HG02970 (cell line): ENCODE measurements at regions not wholly inside any gene's neighbourhood (a gene's known extent, or its start where the extent isn't known, plus 50 kb on each side); places are given as distances from the start of the nearest gene placed in this dataset.

Experiments
- ATAC-seq: cut with Tn5 transposase; IDR thresholded peaks from one replicate; pipeline ENCODE4 v1.9.1; 2021; ENCODE audit warnings: mild to moderate bottlenecking, moderate library complexity, moderate number of reproducible peaks; ENCODE audit not compliant: unreplicated experiment, low FRiP score

DNA sequence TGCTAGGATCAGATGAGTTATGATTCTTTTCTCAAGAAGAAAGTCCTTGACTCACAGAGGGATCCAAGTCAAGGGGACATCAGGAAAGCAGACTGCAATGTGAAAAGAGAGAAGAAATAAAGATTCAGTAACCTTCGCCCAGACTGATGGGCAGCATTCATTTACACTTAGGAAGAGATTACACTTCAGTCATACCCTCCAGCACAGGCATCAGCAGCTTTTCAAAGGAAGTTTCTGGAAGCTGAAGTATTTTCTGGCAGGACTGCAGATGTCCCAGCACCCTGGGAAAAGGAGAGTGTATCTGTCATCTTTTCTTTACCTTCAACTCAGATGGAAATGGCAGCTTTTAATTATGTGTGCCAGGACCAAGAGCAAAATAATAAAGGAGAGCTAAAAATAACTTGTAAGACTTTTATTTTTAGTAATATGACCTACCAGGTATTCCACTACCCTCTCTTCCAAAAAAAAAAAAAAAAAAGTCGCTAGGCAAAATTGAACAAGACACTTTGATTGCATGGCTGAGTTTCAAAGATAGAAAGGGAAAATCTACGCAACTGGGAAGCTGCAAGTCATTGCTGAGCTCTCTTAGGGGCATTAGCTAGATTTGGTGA, 712.1 kb downstream of the EPM2A start:
- no peak for ATAC-seq

DNA sequence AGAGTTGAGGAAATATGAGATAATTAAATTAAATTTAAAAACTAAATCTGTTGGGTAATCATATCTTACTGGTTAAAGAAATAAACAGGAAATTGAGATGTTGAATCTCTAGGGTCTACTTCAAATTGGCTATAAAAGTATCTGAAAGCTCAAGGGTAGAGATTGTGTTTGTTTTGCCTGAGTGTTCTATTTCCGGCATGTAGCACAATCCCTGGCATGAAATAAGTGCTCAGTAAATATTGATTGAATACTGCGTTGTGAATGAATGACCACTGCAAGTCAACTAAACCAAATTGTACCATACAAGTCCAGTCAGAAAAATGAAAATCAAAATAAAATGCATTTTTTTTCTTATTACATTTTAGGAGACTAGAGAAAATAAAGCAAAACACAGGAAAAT, 709.8 kb downstream of the EPM2A start:
- no peak for ATAC-seq

DNA sequence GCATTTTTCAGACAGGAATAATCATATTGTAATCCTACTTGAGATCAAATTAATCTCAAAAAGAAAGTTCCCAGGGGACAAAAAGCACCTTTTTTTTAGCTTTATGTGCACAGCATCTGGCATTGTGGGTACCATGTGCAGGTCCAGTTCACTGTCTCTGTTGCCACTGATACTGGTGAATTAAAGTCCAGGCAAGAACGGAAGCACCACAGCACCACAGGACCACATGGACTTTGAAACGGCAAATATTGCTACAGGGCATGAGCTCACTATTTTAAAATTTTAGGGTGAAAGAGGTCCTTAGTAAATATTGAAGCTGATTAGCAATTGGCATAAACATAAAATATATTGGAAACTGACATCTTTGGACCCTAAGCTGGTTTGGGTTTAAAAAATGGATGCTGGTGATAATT, 709.0 kb downstream of the EPM2A start:
- no peak for ATAC-seq

DNA sequence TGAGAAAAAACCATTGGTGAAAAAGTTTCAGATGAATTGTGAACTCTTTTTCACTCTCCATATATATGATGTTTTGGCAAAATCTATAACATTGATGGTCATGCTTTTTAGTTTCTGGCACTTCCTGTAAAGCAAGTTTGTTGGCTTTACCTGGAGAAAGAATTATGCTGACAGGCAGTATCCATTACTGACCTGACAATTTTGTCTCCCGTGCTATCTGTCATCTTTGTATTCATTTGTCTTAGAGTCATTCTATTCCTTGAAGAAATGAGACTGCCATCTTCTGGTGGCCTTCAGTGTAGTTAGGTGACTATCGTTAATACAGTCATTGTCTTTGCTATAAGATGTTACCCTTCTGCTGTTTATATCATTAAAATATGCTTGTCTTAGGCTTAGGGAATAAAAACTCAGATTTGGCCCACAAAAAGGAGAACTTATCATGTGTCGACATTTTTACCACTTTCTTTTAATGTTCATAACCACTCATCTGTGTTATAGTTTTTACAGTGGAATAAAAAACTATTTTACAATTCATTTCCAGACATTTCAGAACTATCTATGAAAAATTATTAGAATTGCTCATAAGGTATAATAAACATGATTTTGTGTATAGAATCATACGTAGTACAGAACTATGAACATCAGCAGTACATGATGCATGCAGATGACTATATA, 707.0 kb downstream of the EPM2A start:
- ATAC-seq, result peak; percentile 69

GRCh38 chr6:145031001-145031400, 704.3 kb downstream of the EPM2A start:
- ATAC-seq, result no peak

DNA sequence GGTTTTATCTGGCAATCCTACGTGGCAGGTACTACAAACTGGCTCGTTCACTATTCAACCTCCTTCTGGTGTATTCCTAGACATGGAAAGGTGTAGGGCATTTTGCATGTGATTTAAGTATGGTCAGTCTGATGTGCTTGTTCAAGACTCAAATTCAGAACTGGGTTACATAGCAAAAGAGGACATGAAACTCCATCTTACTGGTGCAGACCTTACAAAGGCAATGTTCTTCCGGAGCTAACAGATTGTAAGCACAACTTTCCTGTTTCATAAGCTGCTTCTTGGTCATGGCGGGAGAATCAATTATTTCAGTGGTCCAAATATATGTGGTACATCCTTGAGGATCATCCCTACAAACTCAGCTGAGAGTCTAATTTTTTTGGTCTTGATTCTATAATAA, 703.4 kb downstream of the EPM2A start:
- ATAC-seq, result no peak

DNA sequence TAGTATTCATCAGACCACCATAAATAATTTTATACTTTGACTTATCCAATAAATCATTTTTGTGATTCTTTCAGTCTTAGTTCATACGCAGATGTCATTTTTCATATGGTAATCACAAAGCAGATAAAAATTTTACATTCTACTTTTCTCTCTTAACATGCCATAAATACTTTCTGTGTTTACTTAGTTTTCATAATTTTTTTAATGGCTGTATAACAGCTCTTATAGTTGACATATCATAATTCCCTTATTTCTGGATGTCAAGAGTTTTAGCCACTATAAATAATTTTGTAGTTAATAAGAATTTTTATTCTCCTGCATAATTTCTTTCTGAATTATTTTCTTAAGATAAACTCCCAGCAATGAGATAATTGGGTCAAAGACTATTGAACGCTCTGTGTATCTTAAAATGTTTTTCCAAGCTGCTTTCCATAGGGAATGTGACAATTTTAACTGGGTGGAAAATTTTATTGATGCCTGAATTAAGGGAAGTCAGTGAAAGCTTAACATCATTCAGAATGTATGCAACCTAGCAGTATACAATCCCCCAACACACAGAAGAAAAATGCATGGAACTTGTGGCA, 702.7 kb downstream of the EPM2A start:
- no peak for ATAC-seq

DNA sequence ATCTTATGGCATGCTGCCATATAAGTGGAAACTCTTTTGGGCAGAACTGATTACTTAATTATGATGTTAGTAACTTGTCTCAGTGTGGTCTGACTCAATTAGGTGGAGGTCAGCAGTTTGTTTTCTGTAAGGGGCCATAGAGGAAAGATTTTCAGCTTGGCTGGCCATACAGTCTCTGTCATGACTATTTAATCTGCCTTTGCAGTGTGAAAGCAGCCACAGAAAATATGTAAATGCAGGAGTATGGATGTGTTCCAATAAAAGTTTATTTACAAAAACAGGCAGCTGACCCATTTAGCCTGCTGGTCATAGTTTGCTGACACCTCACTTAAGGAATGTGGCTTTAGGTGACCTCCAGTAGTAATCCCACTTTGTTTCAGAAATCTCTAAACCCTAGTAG, 700.7 kb downstream of the EPM2A start:
- no peak for ATAC-seq

DNA sequence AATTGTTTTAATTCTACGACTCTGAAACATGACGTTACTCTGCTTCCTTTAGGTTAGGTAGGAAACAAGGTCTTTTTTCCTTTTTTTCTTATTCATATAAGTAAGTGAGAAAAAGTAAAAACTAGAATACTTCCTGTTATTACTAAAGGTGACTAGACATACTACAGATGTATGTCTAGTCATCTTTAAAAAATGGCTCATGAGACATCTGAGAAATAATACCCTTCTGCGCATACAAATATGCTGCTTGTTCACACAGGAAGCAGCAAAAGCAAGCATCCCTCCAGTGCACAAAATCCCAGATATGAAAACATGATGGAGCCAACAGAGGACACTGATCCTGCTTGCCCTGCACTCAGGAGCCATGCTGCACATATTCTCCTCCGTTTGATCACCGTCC, 699.1 kb downstream of the EPM2A start:
- no peak for ATAC-seq

DNA sequence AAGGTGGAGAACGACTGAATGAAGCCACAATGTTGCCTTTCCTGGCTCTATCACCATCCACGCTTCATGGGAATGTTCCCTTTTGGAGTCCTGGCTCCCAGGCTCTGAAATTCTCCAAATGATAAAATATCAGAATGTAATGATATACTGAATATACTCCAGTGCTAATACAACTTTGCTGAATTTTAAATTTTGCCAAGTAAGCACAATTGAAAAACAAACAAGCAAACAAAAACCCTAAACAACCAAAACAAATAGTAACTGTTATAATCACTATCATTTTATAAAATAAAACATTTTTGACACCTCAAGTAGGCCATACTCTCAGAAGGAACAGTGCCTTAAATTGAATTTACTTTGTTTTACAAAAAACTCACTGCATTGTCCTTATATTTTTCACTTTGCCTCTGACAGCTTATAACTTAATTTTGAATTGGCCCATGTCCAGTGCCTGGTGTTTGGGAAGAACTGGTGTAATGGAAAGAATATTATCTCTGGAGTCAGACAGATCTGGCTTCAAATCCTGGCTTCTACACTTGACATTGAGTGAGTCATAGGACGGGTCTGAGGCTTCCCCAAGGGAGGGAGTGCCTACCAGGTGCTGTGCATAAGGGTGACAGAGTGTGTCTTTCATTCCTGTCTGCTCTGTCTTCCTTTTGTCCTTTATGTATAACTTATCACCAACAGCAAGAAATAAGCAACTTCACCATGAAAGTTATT, 698.3 kb downstream of the EPM2A start:
- no peak for ATAC-seq

GRCh38 chr6:145042559-145042958, 692.8 kb downstream of the EPM2A start:
- ATAC-seq, result no peak

GRCh38 chr6:145043926-145044500, 691.3 kb downstream of the EPM2A start:
- ATAC-seq, result no peak

DNA sequence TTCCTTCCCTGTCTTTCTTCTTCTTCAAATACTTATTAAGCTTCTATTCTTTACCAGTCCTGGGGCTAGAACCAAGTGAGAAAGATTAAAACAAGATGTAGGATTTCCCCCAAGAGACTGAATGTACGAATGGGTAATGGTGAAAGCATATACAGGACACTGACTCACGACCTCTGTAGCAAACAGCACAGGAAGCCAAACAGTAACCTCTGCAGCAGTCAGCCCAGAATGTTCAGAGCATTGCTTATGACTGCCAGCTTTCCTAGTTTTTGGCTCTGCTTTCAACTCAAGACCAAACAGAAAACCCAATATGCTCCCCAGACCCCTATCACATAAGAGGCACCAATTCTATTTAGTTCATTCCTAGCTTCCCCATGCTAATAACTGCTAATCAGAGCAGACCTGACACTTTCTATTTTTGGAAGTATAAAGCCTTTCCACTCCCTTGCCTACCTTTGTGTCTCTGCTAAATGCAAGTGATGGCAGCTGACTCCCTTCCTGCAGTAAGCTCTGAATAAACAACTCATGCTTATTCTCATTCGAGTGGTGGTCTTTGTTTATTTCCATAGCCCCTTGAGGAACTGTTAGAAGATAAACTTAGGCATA, 690.6 kb downstream of the EPM2A start:
- ATAC-seq, result no peak

GRCh38 chr6:145045582-145045981, 689.7 kb downstream of the EPM2A start:
- no peak for ATAC-seq

GRCh38 chr6:145047891-145048290, 687.4 kb downstream of the EPM2A start:
- ATAC-seq, result no peak

DNA sequence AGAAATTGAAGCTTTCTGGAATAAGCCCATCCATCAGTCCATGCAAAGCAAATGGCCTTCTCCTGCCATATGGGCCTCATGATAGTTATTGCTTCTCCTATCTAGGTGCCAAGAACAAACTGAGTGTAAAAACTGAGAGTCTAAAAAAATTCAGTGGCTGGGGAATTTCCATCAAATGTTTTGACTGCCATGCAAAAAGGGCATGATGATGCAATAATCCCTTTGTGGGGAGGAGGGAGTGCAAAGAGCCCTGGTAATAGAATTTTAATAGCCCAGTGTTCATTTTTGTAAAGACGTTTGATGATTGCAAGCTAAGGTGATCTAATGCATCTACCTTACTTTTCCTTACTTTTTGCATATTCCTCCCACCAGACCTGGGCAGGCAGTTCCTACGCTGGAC, 683.7 kb downstream of the EPM2A start:
- no peak for ATAC-seq

GRCh38 chr6:145055567-145055966, 679.8 kb downstream of the EPM2A start:
- ATAC-seq, result no peak

GRCh38 chr6:145060714-145061113, 674.6 kb downstream of the EPM2A start:
- ATAC-seq, result no peak

DNA sequence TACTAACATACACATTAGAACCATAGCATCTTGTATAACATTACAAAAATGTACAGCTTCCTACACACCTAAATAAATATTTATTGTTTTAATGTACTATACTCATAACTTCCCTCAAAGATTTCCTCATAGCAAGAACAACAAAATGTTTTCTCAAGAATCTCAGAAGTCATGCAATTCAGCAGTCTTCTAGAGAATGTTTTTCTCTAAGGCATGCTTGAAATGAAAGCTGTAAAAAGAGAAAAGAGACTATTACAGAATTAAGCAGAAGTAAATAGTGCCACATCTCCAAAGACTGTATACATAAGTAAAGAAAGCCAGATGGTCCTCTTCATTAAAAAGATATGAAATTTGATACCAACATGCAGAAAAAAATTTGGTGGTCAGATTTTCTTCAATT, 672.2 kb downstream of the EPM2A start:
- ATAC-seq, result no peak

DNA sequence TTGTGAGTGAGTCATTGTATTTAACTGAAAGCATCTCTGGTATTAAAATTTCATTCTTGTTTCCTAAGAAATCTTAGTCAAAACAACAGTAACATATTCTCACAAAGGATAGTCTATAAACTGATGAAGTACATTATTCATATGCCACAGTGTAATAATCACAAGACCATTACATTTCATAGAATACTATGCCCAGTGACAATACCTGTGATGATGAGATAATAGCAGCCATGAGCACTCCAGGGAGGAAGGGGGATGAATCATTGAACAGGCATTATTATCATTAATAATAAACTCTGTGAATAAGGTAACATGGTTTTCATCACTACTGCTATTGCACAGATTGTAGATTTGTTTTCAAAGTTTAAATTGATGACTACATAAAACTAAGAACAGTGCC, 667.9 kb downstream of the EPM2A start:
- no peak for ATAC-seq

- ATAC-seq, result no peak
These were observed 666.7 kb downstream of the EPM2A start for GRCh38 chr6:145068577-145068976.
